CD4-positive, alpha-beta T cell treated with Interleukin-6 for 4 hours (primary cell): ENCODE measurements at regions not wholly inside any gene's neighbourhood (a gene's known extent, or its start where the extent isn't known, plus 50 kb on each side); places are given as distances from the start of the nearest gene placed in this dataset.
"Not testable (repeated sequence)": the region's sequence is repeated elsewhere in the genome, so short reads cannot be mapped to it uniquely, and the experiment has no call there.

ENCODE experiments used
- DNase-seq: peaks from one replicate; pipeline ENCODE4 v3.0.0-alpha.2; 2020; ENCODE audit warnings: mixed read lengths

DNA sequence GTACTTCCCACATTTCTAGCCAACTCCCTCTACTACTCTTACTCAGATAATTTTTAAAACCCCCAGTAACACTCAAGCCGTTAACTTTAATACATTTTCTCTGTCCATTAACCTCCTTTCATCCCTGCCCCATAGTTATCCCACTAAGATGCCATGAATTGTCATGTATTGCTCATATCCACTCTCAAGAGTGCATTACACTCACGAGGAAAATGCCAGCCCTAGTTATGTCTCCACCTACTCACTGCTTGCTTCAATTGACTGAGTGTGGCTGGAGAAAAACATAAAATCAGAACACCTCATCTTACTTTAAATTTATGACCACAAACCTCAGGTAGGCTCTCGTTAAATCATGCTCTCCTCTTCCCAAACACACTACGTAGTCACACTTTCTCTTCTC lies 324.1 kb upstream of the NPSR1 start:
- no peak for DNase-seq

GRCh38 chr7:34337163-34337562 lies 320.9 kb upstream of the NPSR1 start:
- no peak for DNase-seq

DNA sequence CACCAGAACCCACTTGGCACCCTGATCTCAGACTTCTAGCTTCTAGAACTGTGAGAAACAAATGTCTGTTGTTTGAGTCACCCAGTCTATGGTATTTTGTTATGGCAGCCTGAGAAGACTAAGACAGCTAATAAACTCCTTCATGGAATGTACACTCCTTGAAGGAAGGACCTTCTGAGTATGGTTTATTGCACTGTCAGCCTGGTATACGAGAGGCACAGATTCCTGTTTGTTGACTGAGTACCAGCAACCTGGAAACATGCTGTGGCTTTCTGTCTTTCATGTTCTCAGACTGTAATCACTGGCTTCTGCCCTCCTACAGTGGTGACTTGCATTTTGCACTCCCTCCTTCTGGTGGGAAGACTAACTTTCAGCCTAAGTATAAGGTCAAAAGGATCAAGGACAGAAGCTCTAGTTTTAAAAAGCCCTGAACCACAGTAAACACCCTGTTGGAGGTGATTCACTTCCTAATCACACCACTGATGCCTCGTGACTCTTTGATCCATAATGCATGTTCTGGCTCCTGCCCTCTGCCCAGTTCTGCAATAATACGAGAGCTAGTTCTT lies 319.0 kb upstream of the NPSR1 start:
- no peak for DNase-seq

DNA sequence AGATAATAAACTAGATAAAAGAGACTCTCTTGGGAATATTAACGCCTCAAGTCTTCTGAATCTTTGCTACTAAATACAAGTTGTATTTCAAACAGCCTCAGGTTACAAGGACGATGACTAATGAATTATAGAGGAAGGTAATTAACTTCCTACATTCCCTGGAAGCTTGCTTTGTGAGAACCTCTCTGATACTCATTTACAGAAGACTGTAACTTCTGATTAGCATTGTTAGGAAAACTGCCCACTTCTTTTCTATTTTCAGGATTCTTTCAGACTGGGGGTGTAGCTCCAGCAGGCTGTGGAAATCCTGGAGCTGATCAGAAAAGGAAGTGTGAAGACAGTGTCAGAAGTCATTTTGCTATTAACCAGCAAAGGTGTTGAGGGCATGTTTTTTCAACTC lies 316.7 kb upstream of the NPSR1 start:
- no peak for DNase-seq

GRCh38 chr7:34342387-34342786 lies 315.6 kb upstream of the NPSR1 start:
- DNase-seq, result no peak

DNA sequence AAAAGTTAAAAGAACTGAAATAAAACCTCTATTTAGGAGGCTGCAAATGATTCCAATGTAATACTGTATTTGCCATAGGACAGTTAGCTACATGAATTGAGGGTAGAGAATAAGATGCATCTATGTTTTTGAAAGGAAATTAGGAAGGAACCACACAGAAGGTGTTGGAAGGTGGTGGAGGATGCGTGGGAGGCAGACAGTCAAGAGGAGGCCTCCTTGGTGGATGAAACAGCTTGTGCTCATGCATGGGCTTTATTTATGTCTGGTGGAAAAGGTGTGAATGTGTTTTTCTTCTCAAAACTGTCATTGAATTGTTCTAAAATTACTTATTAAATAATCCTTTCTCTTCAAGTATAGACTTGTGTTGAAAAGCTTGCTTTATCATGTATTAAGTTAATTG lies 314.4 kb upstream of the NPSR1 start:
- no peak for DNase-seq

GRCh38 chr7:34354011-34354410 lies 304.0 kb upstream of the NPSR1 start:
- DNase-seq, result no peak

DNA sequence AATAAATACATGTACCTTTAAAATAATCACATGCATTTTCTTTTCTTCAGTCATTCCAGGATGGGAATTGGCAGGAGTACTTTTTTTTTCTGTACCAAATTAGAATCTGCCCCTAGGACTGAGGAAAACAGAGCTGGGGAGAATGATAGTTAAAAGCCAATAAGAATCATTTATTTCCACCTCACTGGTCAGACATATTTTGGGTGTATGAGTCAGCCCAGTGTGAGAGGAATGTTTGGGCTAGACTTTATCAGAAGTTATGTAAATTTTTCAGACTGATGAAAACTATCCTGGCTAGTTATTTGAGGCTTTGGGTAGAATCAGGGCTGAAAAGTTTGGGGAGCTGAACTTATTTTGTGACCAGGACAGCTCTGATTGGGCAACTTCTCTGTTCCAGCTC lies 303.1 kb upstream of the NPSR1 start:
- DNase-seq, result no peak

GRCh38 chr7:34357068-34357467 lies 300.9 kb upstream of the NPSR1 start:
- no peak for DNase-seq

DNA sequence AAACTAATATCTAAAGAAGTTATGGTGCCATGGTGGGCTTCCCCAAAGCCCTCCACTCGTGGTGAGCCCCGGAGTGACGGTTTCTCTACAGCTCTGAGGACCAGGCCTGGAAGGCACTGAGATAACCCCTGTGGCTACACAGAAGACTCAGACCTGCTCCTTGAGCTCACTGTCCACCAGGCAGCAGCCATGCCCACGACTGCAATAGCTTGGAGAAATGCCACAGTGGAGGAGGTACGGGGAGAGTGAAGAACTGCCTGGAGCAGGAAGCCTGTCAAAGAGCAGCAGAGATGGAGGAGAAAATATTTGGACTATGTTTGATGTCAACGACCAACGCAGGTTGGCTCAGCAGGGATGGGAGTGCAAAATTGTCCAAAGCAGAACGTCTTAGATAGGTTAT lies 300.1 kb upstream of the NPSR1 start:
- no peak for DNase-seq

- not testable (repeated sequence) for DNase-seq
Observed at GRCh38 chr7:34358578-34358977, 299.4 kb upstream of the NPSR1 start.

DNA sequence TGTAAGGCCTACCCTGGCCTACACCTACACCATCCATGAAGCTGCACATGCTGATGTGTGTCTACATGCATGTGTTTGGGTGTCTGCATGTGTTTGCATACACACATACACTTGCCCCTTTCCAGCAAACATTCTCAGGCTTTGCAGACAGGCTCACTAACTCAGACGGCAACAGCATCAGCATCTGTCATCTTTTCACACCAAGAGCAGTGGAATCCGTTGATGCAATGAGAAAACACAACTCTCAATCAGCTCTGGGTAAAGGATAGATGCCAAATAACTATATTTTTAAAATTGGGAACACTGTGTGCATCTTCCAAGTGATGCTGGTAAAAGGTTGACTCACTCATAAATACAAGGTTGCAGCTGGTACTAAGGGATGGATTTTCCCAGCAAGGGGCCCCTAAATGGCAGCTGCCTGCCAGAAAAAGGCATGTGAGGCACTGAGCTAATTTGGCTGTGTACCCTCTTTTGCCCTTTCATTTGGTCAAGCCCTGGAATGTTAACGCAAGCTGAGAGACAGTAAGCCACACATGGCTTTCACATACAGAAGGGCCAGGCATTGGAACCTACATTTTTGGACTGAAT lies 296.3 kb upstream of the NPSR1 start:
- DNase-seq, result no peak

DNA sequence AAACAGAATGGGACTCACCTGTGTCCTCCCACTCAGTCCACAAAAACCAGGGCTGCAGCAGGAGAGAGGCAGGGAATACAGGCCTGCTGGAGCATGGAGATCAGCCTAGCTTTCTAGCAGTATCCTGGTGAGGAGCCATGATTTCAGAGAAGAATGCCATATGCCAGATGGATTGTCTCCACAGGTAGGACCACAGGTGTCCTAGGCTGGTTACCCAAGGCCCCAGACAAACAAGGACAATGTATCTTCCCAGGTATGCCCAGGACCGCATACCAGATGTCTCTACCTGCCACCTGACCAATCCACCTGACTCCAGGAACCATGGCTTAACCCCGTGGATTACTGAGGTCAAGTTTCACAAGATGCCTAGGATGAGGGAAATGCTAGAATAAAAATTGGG lies 295.4 kb upstream of the NPSR1 start:
- no peak for DNase-seq

GRCh38 chr7:34364130-34364529 lies 293.9 kb upstream of the NPSR1 start:
- no peak for DNase-seq

- DNase-seq, result no peak
Observed at GRCh38 chr7:34365011-34365410, 293.0 kb upstream of the NPSR1 start.

- no peak for DNase-seq
Observed at GRCh38 chr7:34365611-34366010, 292.4 kb upstream of the NPSR1 start.

DNA sequence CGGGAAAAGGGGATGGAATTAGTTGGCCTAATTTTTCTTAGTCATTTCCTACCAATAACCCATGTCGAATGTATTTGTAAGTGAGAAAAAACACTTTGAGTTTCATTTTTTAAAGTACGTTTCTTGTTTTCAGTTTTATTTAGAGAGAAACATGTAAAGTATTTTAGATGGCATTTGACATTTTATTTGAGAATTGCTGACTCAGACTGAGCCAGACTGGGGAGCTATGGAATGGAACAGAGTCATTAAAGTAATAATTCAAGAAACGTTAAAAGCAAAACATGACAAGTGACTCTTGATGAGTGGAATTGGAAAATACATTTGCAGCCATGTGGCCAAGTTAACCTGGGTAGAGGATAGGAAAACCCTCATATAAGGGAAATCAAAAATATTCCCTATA lies 286.1 kb upstream of the NPSR1 start:
- DNase-seq, result no peak

DNA sequence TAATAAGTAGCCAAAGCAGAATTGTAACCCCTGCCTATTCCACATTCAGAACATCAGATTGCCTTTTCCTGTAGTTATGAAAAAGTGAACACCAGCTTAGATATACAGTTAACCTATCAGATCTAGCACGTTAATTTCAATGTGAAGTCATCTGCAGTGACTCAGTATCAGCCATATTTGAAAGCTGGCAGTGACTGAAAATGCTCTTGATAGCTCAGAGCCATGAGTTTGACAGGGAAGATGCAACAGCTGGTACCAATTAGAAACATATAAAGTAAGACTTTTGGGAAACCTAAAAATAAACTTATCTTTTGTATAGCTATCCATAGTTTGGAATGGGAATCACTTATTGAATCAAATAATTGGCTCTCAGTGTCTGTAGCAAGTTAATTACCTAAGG lies 284.1 kb upstream of the NPSR1 start:
- DNase-seq, result no peak

- no peak for DNase-seq
Observed at GRCh38 chr7:34382166-34382893, 275.7 kb upstream of the NPSR1 start.

DNA sequence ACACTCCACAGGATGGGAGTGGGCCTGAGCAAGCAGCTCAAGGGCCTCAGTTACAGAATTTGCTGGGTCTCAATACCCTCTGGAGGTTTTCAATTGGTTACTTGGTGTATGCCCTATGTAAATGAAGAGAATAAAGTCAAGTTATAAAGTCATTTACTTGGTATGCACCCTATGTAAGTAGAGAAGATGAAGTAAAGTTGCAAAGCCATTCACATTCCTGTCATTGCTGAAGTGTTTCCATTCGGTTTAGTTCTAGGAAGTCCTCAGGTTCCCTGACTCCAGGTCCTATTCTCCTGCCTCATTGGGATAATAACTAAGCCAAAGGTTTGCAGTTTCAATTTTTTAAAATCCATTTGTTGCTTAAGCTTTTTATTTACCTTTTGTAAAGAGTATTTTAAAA lies 272.6 kb upstream of the NPSR1 start:
- no peak for DNase-seq

GRCh38 chr7:34389332-34390078 lies 268.5 kb upstream of the NPSR1 start:
- no peak for DNase-seq

DNA sequence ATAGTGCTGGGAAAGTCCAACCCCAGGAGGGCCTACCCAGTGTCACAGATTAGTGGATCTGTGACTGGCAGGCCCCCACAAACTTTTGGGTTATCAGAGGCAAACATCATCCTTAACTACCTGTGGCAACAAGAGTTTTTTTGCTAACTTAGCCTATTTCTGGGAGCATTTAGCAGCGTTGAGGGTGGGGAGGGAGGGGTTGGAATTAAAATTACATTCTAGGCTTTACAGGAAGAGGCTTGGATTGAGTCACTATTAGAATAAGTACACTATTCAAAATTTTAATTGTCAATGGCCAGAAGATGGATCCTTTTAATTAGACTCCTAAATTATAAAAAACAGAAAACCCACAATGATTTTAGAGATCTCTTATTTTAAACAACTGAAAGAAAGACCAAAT lies 267.9 kb upstream of the NPSR1 start:
- no peak for DNase-seq

DNA sequence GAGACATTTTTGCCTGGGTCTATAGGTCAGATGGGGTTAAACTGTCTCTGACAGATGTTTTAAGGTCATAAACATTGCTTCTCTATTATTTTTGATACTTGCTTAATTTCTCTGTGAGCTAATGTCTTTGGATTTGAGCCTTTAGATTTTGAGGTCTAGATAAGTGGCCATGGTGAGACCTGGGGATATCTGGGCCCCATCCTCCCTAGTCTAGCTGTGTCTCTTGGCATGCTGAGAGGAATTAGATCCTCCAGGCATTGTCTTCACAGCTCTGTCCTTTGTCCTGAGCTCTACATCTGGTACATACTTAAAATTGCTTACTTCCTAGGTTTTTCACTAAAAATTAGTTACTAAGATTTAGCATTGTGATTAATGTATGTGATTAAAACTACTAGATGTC lies 265.0 kb upstream of the NPSR1 start:
- no peak for DNase-seq
